ENCODE measurements at regions not wholly inside any gene's neighbourhood (a gene's known extent, or its start where the extent isn't known, plus 50 kb on each side); places are given as distances from the start of the nearest gene placed in this dataset.
"Not testable (repeated sequence)": the region's sequence is repeated elsewhere in the genome, so short reads cannot be mapped to it uniquely, and the experiment has no call there.

DNA sequence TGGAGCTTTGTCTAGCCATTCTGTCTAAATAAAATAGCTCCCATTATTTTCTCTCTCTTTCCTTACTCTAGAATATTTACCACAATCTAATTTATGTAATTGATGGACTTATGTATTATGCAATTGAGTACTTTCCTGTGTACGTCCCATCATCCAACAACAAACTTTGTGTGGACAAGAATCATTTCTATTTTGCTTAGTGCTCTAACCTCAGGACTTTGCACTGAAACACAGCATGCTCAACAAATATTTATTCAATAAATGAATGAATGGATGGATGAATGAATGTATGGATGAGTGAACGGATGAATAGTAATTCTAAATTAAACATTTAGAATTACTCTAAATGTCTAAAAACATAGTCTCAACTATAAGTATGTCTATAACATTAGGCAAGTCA is 115.2 kb upstream of the RORA start:
- H3K9me3 ChIP-seq, result peaks cover 0 to 10% of the 10 kb centered on the region in 2 donors
- H3K27ac ChIP-seq, result no peak overlapping the region
- ATAC-seq (no peak), DNase-seq (no peak)
- no peak overlapping the region for H3K4me3 ChIP-seq
- H3K36me3 ChIP-seq, result no peaks in the 10 kb centered on the region
- no peaks in the 10 kb centered on the region for H3K27me3 ChIP-seq
- intact Hi-C loops (cut with DNase I), result no loop called here
- no peaks in the 10 kb centered on the region for H3K4me1 ChIP-seq
- no peak for TF ChIP-seq CTCF (IDR thresholded peaks at IDR 0.05)

GRCh38 chr15:61342390-61342789 is 113.3 kb upstream of the RORA start:
- ATAC-seq, result no peak
- intact Hi-C loops (cut with DNase I), result no loop called here
- H3K36me3 ChIP-seq, result no peaks in the 10 kb centered on the region

GRCh38 chr15:61339516-61339915 is 110.4 kb upstream of the RORA start:
- DNase-seq (no peak), ATAC-seq (no peak)
- no peak overlapping the region for H3K4me3 ChIP-seq

More at GRCh38 chr15:61342390-61342789, 113.3 kb upstream of the RORA start:
- TF ChIP-seq CTCF (IDR thresholded peaks at IDR 0.05), result no peak
- Histone ChIP-seq H3K4me1 (no peaks in the 10 kb centered on the region), H3K27me3 (no peaks in the 10 kb centered on the region), H3K27ac (no peak overlapping the region), H3K4me3 (no peak overlapping the region), H3K9me3 (peaks cover 0 to 10% of the 10 kb centered on the region in 2 donors)
- no peak for DNase-seq

GRCh38 chr15:61337541-61337940 is 108.4 kb upstream of the RORA start:
- Histone ChIP-seq H3K4me3 (no peak overlapping the region), H3K27ac (no peak overlapping the region), H3K27me3 (no peaks in the 10 kb centered on the region), H3K4me1 (no peaks in the 10 kb centered on the region), H3K9me3 (peaks cover 0 to 12% of the 10 kb centered on the region in 2 donors), H3K36me3 (no peaks in the 10 kb centered on the region)
- TF ChIP-seq CTCF (IDR thresholded peaks at IDR 0.05), result no peak
- no peak for DNase-seq
- ATAC-seq, result no peak
- intact Hi-C loops (cut with DNase I), result no loop called here

More at GRCh38 chr15:61339516-61339915, 110.4 kb upstream of the RORA start:
- no peaks in the 10 kb centered on the region for H3K36me3 ChIP-seq
- intact Hi-C loops (cut with DNase I), result no loop called here
- peaks cover 0 to 18% of the 10 kb centered on the region in 2 donors for H3K9me3 ChIP-seq
- TF ChIP-seq CTCF (IDR thresholded peaks at IDR 0.05), result no peak
- no peaks in the 10 kb centered on the region for H3K27me3 ChIP-seq
- H3K27ac ChIP-seq, result no peak overlapping the region
- no peaks in the 10 kb centered on the region for H3K4me1 ChIP-seq

- ATAC-seq (peak; percentile 43), DNase-seq (no peak)
- Histone ChIP-seq H3K27me3 (no peaks in the 10 kb centered on the region), H3K27ac (no peak overlapping the region), H3K4me3 (no peak overlapping the region), H3K9me3 (peaks cover 0 to 12% of the 10 kb centered on the region in 2 donors), H3K4me1 (no peaks in the 10 kb centered on the region), H3K36me3 (no peaks in the 10 kb centered on the region)
- no peak for TF ChIP-seq CTCF (IDR thresholded peaks at IDR 0.05)
- intact Hi-C loops (cut with DNase I), result no loop called here
Measured at GRCh38 chr15:61336026-61336638, 107.0 kb upstream of the RORA start.

- ATAC-seq; DNase-seq; intact Hi-C loops (cut with DNase I); H3K4me3 ChIP-seq; H3K27me3 ChIP-seq; H3K27ac ChIP-seq; H3K36me3 ChIP-seq; H3K4me1 ChIP-seq: not testable (repeated sequence)
- H3K9me3 ChIP-seq, result peaks cover 0 to 12% of the 10 kb centered on the region in 2 donors
Measured at GRCh38 chr15:61334714-61335113, 105.6 kb upstream of the RORA start.

All from left lung (tissue), 4 donors.